ENCODE measurements at regions not wholly inside any gene's neighbourhood (a gene's known extent, or its start where the extent isn't known, plus 50 kb on each side); places are given as distances from the start of the nearest gene placed in this dataset.
"Not testable (repeated sequence)": the region's sequence is repeated elsewhere in the genome, so short reads cannot be mapped to it uniquely, and the experiment has no call there.

DNA sequence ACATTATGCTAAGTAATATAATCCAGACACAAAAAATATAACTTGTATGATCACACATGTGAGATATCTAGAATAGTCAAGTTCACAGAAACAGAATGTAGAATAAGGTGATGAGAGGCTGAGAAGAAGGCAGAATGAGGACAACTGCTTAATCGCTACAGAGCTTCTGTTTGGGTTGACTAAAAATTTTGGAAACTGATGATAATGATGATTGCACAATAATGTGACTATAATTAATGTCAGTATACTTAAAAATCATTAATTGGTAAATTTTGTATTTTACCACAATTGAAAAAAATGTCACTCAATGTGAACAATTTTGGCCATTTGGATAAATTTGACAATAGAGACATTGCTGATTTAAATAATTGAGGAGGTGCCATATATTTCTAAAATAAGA is 1374.4 kb upstream of the CDH8 start:
- DNase-seq: no peak

GRCh38 chr16:63403792-63404191 is 1367.6 kb upstream of the CDH8 start:
- no peak for DNase-seq

- not testable (repeated sequence) for DNase-seq
Observed at GRCh38 chr16:63388277-63388676, 1352.0 kb upstream of the CDH8 start.

DNA sequence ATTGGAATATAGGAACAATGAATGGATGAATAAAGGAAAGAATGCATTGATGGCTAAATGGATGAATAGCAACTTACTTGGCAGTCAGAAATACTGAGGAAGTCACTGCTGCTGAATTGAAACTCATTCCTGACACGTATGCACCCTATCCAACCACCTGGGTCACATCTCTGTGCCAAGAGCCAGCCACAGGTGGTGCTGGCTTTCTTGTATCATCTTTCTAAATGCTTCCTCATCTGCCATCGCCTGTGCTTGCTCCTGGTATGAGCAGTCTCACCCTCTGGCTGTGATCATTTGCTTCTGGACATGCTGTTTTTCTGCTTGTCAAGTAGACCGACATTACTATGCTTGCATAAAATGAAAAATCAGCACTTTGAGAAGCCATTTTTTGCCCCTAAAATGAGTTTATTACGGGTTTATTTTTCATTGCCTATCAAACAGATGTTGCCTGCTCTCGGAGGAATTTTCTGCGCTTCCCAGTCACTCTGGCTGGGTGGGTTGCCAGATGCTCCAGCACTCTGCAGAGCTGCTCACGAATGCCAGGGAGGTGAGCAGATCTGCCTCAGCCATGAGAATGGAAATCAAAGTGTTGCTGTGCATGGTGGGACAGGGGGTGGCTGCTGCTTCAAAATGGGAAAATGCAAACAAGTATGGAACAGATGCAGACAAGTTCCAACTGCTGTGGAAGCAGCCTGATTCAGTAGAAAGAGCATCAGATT is 1349.6 kb upstream of the CDH8 start:
- DNase-seq: no peak

- no peak for DNase-seq
Observed at GRCh38 chr16:63373744-63374143, 1337.5 kb upstream of the CDH8 start.

DNA sequence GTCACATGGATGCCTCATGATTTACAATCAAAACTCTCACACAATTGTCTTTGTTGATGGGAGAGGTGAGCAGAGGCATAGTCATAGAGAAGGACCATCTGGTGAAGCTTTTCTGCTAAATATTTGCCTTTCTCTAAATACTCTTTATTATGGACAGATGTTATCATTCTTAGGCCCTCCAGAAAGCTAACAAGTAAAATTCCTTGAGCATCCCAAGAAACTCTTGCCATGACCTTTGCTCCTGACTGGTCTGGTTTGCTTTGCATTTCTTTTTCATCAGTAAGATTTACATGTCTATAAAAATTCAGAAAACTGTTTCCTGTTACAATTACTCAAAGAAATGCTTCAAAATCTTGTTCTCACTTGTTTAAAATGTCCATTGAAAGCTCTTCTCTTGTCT is 1336.6 kb upstream of the CDH8 start:
- DNase-seq: no peak

- no peak for DNase-seq
Observed at GRCh38 chr16:63372283-63372682, 1336.0 kb upstream of the CDH8 start.

DNA sequence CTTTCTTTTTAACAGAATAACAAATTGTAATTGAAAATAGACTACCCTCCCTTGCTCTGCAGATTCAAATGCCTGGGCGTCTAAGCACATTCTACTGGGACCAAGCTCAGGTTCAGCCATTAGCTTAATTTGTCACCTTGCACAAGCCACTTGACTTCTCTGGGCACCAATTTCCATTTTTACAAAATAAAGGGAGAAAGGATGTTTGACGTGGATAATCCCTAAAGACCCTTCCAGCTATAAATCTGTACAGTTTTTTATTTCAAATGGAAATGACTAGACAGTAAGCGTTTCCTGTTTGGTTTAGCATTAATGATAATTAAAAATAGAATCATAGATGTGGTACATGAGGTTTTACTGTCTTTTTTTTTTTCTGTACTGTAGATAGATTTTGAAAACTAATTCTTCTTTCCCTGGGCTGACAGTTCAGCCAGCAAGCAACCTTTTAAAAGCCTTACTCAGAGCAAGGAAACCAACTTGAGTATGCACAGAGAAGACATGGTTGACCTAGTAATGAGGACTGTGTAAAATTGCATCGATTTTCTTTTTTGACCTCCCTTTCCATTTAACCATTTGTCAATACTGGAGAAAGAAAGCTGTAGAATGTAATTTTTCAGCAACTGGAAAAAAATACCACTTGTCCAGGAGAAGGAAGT is 1329.5 kb upstream of the CDH8 start:
- DNase-seq: no peak

- DNase-seq: no peak
Observed at GRCh38 chr16:63363738-63364137, 1327.5 kb upstream of the CDH8 start.

GRCh38 chr16:63361032-63361624 is 1324.9 kb upstream of the CDH8 start:
- peak; percentile 20 for DNase-seq

DNA sequence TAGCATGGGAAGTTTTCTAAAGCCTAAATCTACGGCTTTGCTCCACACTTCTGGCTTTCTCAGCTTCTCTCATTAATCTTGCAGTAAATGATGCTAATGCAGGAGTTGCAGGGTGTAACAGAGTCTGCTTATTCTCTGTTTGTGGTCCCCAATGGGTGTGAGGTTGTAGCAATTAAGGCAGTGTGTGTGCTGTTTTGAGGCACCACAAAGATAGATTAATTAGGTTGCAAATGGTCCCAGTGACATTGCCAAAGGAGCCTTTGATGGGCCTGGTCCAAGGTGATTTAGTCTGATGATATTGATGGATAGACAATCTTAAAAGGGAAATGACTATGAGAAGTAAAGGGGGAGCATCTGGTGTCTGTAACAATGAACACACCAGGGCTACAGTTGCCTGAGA is 1313.7 kb upstream of the CDH8 start:
- no peak for DNase-seq

- DNase-seq: no peak
Observed at GRCh38 chr16:63346000-63346399, 1309.8 kb upstream of the CDH8 start.

DNA sequence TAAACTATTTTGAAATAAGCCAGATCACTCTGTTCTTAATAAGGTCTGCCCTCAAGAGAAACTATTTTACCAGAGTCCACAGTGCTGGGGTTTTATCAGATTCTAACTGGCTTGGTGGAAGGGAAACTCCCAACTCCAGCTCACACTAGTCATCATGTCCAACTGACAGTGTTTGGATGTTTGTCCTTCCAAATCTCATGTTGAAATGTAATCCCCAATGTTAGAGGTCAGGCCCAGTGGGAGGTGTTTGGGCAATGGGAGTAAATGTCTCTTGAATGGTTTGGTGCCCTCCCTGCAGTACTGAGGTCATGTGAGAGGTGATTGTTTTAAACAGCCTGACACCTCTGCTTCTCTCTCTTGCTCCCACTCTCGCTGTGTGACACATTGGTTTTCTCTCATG is 1301.0 kb upstream of the CDH8 start:
- DNase-seq: no peak

- no peak for DNase-seq
Observed at GRCh38 chr16:63331111-63331510, 1294.9 kb upstream of the CDH8 start.

GRCh38 chr16:63326736-63327339 is 1290.6 kb upstream of the CDH8 start:
- no peak for DNase-seq

GRCh38 chr16:63323722-63324705 is 1287.8 kb upstream of the CDH8 start:
- no peak for DNase-seq

DNA sequence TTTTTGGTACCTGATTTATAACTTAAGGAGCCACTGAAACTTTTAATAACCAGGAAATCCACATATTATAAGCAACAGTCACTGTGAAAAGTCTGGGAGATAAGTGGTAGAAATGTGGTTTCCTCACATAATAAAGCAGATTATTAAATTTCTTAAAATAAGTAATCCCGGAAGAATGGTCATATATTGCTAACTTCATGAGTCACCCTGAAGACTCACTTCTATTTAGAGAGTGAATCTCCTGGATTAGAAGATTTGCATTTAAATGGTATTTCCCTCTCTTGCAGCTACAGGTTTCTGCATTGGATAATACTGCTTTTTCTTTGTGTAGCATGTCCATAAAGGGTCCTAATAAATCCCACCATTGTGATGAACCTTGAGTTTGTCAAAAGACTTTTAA is 1286.8 kb upstream of the CDH8 start:
- no peak for DNase-seq

DNA sequence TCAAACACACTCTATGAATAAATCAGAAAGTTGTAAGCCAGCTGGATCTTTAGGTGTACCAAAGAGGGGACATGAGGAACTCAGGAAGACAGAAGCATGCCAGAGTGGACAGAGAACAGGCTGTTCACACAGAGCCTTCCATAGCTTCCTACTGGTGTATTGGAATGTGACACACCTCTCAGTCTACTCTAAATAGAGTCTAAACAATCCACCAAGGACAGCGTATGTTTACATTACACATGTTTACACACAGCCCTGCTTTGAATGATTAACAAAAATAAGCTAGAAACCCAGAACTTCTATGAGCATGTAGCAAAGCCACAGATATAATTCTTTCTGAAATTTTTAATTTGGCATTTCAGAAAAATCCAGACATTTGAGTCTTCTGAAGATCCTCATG is 1279.0 kb upstream of the CDH8 start:
- DNase-seq: no peak

DNA sequence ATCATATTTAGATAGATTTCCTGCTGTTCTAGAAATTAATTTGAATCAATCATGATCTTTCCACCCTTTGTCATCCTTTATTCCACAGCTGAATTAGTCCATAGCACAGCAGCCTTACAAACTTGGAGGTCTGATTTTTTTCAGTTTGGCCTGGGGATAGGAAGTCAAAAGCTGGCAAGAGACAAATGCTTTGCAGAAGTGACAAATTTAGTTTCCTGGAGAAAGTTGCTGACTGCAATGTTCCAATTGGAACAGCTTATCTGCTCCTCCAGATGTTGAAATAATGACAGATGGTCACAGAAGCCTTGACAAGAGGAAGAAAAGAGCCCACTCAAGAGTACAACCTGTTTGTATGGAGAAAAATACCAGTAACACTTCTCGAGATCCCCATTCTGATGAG is 1276.1 kb upstream of the CDH8 start:
- no peak for DNase-seq

- DNase-seq: no peak
Observed at GRCh38 chr16:63311313-63311712, 1275.1 kb upstream of the CDH8 start.

DNA sequence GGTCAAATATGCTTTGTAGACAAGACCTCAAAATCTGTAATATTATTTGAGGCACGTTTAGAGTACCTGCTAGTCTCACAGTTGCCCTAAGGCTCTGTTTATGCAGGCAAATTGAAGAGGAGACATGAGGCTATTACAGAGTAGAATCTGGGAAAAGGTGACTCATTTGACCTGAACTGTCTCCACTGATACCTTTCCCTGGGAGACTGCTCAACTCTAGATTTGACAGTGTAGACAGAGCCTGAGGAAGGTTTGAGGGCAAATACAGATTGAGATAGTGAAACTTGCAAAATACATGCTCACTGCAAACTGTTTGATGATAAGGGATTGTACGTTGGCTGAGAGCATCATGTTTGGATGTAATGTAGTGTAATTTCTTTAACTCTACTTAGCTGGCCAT is 1266.6 kb upstream of the CDH8 start:
- no peak for DNase-seq

- DNase-seq: no peak
Observed at GRCh38 chr16:63301349-63301748, 1265.1 kb upstream of the CDH8 start.

GRCh38 chr16:63298993-63299392 is 1262.8 kb upstream of the CDH8 start:
- no peak for DNase-seq
